Hematopoietic multipotent progenitor cell treated with erythropoietin and hydrocortisone succinate and interleukin-3 and kit ligand, for 8 days (in vitro differentiated cells): ENCODE measurements at regions not wholly inside any gene's neighbourhood (a gene's known extent, or its start where the extent isn't known, plus 50 kb on each side); places are given as distances from the start of the nearest gene placed in this dataset.
"Not testable (repeated sequence)": the region's sequence is repeated elsewhere in the genome, so short reads cannot be mapped to it uniquely, and the experiment has no call there.

Source experiments
- DNase-seq: peaks from one replicate; pipeline ENCODE4 v3.0.0-alpha.2; 2015

DNA sequence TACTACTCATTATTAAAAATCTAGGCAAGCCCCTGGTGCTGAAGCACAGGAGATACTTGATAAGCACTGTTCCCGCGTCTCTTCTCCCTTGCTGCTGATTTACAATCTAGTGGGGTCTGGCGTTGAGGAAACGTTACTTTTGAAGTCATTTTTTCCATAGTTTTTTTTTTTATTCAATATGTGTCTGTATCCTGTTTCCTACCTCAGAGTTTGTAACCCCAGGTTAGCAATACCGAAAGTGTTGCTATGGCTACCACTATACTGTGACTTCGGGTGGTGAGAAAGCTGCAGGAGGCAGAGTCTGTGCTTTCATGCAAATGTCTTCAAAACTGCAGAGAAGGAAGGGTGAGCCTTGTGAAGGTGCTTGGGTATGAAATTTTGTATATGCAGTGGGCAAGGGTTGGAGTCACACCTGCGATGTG, 458.8 kb upstream of the GHITM start:
- DNase-seq, result no peak

DNA sequence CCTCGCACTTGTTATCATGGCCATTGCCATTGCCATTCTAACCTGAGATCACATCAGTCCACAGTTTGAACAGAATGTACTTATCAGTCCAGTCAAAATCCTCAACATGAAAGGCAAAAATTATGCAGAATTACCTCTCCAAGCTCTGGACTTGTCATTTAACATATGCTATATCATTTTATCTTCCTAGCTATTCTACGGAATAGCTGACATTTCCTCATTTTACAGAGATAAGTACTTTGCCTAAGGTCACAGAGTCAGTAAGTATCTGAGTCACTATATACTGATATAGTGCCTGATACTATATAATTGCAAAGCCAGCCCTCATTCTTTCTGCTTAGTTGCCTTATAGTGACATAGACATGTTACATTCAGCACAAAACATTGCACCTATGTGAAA, 456.9 kb upstream of the GHITM start:
- DNase-seq, result no peak

DNA sequence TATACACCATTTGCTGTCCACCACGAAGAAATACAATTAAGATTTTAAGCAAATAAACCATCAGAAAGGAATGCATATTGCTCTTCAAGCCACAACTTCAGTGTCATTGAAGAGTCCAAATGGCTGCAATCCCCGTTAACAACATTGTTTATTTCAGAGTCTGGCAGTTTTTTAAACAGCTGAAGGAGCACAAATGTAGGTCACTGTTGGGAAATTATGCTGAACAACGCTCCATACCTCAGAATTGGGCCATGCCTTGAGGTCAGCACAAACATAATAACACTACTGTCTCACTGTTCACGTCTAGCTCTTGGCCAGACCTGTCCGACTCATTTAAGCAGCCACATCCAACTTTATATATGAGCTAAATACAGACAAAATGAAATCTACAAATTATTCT, 453.9 kb upstream of the GHITM start:
- no peak for DNase-seq

DNA sequence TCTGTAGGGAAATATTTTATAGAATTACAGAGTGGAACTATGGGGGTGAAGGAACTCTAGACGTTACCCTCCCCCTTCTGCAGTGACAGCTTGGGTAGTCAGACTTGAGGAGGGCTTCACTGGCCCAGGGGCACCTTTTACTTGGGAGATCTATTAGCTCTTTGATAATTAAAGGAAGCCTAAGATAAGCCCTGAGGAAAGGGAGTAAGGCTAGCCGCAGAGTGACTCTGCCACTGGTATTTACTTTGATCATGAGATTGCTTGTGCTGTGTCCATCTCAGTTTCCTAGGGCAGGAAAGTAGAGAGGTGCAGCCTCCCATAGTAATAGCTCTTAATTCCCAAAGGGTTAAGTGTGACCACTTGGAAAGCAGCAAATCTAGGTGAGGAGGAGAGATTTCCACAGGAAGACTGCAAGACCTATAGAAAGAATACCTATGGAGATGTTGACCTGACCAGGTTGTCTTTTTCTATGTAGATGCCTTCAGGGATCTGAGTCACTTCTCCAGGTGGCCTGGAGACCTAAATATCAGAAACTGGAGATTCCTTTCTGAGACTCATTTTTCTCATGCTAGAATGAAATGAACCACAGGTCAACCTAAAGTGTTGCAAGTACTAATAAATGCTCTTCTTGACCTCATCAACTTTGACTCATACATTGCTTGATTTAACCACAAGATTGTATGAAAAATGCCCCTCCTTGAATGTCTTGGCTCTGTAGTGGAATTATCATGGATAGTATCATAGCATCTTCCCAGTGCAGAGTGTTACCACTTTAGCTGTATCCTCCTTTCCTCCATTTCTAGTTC, 447.3 kb upstream of the GHITM start:
- no peak for DNase-seq

DNA sequence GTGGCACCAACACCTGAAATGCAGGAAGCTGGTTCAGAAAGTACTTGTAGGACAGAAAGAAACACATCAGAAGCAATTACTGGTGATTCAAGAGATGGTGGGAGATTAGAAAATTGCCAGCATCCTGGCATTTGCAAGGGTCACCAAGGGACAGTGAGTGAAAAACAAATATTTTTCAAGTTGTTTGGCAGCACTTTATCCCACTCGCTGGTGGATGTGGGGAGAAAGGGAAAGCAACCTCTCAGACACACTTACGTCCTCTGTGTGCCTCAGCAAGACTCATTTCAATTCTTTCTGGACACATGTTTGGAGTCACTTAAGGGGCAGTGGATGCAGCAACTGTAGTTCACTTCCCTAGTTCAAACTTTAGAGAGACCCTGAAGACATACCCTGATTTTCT, 440.4 kb upstream of the GHITM start:
- DNase-seq, result no peak

GRCh38 chr10:83701799-83702198, 437.5 kb upstream of the GHITM start:
- DNase-seq, result no peak

DNA sequence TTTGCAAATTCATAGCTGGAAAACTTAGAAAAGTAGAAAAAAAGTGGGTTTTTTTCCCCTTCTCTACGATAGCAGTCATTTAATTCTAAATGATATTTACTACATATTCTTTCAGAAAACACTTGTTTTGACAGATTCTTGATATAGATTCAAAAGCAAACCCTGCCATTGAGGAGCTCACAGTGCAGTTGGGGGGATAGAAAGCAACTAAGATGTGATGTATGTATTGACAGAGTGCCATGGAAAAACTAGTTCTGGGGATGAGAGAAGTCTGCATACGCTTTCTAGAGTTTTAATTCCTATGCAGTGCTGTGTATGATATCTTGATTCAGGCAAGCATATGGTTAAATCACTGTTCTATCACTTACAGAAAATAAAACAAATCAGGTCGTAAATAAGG, 436.6 kb upstream of the GHITM start:
- DNase-seq, result no peak

DNA sequence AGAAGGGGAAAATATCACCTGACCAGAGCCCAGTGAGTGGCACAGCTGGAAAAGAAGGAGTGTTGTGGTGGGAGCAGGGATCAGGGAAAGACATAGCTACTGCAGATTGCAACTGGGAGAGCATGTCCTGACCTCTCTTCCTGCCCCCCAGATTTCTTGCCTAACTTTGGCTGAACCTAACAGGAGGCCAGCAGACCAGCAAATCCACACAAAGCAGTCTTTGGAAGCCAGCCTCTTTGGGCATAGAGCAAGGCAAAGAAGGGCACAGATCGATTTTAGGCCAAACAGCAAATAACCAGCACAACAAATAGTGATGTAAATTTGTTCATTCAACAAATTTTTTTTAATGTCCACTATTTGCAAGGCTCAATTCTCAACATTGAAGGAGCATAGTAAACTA, 433.2 kb upstream of the GHITM start:
- DNase-seq, result no peak

- DNase-seq, result no peak
Measured at GRCh38 chr10:83706952-83707582, 432.2 kb upstream of the GHITM start.

DNA sequence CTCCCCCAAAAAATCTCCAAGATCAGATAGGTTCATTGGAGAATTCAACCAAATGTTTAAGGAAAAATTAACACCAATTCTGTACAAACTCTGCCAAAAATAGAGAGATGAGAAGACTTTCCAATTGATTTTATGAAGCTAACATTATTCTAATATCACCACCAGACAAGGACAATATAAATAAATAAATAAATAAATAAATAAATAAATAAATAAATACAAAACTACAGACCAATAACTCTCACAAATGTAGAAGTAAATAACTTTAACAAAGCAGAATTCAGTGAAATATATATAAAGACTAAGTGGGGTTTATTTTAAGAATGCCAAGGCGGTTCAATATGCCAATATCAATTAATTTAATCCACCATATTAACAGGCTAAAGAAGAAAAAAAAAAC, 425.9 kb upstream of the GHITM start:
- DNase-seq, result no peak

GRCh38 chr10:83723080-83723479, 416.2 kb upstream of the GHITM start:
- DNase-seq, result no peak

GRCh38 chr10:83724471-83725241, 414.7 kb upstream of the GHITM start:
- DNase-seq, result no peak

DNA sequence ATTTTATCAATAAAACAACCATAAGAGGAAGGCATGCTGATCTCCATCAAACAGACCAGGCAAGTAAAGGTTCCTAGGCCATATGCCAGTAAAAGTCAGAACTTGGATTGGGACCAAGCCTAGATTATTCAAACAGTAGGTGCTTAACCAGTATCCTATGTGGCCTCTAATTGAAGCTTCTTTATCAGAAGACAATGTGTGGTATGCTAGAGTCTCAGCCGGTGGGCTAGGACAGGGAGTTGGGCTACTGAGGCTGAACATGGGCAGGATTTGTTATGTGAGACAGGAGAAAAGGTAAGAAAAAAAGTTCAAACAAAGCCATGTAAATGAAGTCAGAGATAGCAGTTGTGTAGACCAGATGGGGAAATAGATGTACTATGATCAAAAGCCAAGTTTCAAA, 413.7 kb upstream of the GHITM start:
- DNase-seq, result no peak

- no peak for DNase-seq
Measured at GRCh38 chr10:83734278-83734677, 405.0 kb upstream of the GHITM start.

DNA sequence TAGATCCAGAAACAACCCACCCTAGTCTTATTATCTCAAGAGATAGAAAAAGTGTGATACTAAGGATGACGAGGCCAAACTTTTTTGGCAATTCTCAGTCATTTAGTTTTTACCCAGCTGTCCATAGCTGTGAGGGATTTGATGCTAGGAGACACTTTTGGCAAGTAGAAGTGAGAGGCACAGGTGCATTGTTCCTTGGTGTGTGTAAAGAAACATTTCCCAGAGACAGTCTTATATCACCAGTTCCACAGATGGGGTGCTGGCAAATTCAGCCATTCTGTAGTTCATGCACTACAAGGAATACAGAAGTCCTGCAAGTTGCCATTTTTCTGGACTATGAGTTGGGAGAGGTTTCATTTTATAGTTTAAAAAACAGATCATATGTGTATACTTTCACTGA, 403.3 kb upstream of the GHITM start:
- DNase-seq, result no peak

DNA sequence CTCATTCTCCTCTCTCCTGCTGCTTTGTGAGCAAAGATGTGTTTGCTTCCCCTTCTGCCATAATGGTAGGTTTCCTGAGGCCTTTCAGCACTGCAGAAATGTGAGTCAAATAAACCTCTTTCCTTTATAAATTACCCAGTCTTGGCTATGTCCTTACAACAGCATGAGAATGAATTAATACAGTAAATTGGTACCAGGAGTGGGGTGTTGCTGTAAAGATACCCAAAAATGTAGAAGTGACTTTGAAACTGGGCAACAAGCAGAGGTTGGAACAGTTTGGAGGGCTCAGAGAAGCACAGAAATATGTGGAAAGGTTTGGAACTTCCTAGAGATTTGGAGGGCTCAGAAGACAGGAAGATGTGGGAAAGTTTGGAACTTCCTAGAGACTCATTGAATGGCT, 388.7 kb upstream of the GHITM start:
- no peak for DNase-seq

GRCh38 chr10:83753490-83753889, 385.8 kb upstream of the GHITM start:
- no peak for DNase-seq

DNA sequence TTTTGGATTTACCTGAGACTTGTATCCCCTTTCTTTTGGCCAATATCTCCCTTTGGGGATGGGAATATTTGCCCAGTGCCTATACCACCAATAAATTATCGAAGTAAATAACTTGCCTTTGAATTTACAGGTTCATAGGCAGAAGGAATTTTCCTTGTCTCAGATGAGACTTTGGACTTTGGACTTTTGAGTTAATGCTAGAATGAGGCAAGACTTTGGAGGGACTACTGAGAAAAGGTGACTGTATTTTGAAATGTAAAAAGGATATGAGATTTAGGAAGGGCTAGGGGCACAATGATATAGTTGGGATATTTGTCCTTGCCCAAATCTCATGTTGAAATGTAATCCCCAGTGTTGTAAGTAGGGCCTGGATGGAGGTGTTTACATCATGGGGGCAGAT, 384.5 kb upstream of the GHITM start:
- DNase-seq, result no peak

- DNase-seq, result no peak
Measured at GRCh38 chr10:83760142-83760541, 379.2 kb upstream of the GHITM start.

DNA sequence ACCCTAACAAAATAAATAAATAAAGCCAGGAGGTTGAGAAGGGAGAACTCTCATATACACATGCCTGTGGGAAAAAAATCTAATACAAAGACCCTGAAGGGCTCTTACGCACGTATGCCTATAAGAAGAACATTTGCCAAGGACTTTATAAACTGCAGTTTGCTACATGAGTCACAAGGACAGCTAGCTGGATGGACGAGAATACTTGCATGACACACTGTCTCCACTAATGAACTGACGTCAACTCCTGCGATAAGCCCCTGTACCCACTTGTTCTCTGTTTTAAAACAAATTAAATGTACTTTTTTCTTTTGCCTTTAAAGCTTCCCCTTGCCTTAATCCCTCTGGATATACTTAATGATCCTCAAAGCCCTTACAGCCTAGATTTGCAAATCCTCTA, 374.6 kb upstream of the GHITM start:
- DNase-seq, result no peak

GRCh38 chr10:83765731-83766130, 373.6 kb upstream of the GHITM start:
- no peak for DNase-seq

DNA sequence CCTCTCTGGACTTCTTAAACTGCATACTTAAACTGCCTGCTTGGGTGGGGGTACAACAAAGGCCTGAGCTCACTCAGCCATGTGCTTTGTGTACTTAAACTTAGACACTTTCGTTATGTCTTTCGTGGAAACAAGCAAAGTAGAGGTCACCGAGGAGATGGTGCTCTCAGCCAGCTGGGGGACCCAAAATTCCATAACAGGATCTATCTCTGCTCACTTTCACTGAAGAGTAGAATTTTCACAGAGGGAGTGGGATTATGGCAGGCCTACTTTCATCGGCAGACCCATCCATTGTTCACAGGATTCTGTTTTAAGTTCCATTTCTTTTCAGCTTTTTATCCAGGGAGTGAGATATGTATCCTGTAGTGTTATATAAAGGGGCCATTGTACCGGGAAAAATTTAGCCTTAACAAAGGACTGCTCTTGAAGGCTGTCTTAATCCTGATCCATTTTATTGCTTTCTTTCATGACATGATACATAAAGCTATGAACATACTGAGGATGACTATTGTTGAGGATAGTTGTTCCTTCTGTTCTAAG, 370.0 kb upstream of the GHITM start:
- no peak for DNase-seq

DNA sequence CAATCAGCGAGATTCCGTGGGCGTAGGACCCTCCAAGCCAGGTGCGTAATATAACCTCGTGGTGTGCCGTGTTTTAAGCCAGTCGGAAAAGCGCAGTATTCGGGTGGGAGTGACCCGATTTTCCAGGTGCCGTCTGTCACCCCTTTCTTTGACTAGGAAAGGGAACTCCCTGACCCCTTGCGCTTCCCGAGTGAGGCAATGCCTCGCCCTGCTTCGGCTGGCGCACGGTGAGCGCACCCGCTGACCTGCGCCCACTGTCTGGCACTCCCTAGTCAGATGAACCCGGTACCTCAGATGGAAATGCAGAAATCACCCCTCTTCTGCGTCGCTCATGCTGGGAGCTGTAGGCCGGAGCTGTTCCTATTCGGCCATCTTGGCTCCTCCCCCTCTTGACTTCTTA, 352.6 kb upstream of the GHITM start:
- DNase-seq, result not testable (repeated sequence)

GRCh38 chr10:83801983-83802382, 337.3 kb upstream of the GHITM start:
- DNase-seq, result no peak
